Heart left ventricle (tissue), 13 donors: ENCODE measurements at regions not wholly inside any gene's neighbourhood (a gene's known extent, or its start where the extent isn't known, plus 50 kb on each side); places are given as distances from the start of the nearest gene placed in this dataset.

Experiments used
- POLR2A ChIP-seq, 2 donors: fragments of 450-650 bp; IDR thresholded peaks; one replicate each; pipeline ENCODE4 v1.6.1; 2017; ENCODE audit warnings: antibody characterized with exemption in 2 of 2, mild to moderate bottlenecking in 2 of 2, moderate library complexity in 2 of 2
- TF ChIP-seq, protein P1 (sequence below), 12 donors: fragments of 200-600 bp; sonication (generic) in 4 of 12; IDR thresholded peaks; one replicate each; pipeline versions ENCODE4 v1.5.0 to v1.8.0; 2018 to 2022; ENCODE audit warnings: antibody characterized with exemption in 12 of 12, mild to moderate bottlenecking in 5 of 12
- donor health status: ischemic (EF 13 %, LVEDD 7.1; RV severe dilation, severe dysfunction).
- donor health status: DM: no; HTN: yes; CAD: no.
- donor health status: DM: no; HTN: no; CAD: no.
- donor health status: ischemic (EF 25% LVEDD 6.9; RV normal size, moderate dysfunction).
- donor health status: ischemic (EF 25% LVEDD 5.7; RV mildly dilated, moderate dysfunction).
- donor health status: ischemic (EF 35%, LVEDD 5.7; RV mildly dilated, moderate dysfunction).
- donor health status: nonischemic (EF 11% LVEDD 7.7; RV severe dilation, severe dysfunction).
- donor health status: DM: yes; HTN: yes; CAD: no.
- donor health status: PGD.
- donor health status: ischemic (EF 29% LVEDD 5.4; RV normal size, mild dysfunction).
- donor health status: nonischemic (EF 23%, LVEDD 6.1; RV moderate dilation, normal function).

DNA sequence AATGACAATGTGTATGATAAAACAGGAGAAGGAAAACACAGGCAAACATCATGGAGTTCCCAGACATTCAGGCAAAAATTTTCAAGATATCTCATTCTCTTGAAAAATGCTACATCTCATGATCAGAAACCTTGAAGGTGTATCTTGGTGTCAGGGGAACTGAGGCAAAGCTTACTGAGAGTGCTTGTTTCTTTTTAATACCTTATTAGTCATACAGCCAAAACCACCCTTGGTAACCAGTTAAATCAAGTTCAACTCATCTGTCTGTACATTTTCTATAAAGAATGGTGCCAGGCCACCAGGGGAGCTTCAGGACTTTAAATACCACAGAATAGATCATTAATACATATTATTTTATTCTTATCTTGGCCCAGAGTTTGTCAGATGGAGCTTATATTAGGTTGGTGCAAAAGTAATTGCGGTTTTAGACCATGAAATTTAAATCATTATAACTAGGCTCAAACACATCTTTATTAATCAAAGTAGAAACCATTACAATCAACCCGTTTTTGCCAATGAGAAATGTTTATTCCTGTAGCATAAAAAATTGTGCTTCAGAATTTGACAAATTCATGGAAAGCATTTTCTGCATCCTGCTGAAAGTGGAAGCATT, 1036.0 kb downstream of the AMY1C start:
- TF ChIP-seq, protein P1, sequence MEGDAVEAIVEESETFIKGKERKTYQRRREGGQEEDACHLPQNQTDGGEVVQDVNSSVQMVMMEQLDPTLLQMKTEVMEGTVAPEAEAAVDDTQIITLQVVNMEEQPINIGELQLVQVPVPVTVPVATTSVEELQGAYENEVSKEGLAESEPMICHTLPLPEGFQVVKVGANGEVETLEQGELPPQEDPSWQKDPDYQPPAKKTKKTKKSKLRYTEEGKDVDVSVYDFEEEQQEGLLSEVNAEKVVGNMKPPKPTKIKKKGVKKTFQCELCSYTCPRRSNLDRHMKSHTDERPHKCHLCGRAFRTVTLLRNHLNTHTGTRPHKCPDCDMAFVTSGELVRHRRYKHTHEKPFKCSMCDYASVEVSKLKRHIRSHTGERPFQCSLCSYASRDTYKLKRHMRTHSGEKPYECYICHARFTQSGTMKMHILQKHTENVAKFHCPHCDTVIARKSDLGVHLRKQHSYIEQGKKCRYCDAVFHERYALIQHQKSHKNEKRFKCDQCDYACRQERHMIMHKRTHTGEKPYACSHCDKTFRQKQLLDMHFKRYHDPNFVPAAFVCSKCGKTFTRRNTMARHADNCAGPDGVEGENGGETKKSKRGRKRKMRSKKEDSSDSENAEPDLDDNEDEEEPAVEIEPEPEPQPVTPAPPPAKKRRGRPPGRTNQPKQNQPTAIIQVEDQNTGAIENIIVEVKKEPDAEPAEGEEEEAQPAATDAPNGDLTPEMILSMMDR (IDR thresholded peaks at IDR 0.05) = no peak
- no peak for TF ChIP-seq POLR2A (IDR thresholded peaks at IDR 0.05)
